ENCODE measurements at regions not wholly inside any gene's neighbourhood (a gene's known extent, or its start where the extent isn't known, plus 50 kb on each side); places are given as distances from the start of the nearest gene placed in this dataset.

DNA sequence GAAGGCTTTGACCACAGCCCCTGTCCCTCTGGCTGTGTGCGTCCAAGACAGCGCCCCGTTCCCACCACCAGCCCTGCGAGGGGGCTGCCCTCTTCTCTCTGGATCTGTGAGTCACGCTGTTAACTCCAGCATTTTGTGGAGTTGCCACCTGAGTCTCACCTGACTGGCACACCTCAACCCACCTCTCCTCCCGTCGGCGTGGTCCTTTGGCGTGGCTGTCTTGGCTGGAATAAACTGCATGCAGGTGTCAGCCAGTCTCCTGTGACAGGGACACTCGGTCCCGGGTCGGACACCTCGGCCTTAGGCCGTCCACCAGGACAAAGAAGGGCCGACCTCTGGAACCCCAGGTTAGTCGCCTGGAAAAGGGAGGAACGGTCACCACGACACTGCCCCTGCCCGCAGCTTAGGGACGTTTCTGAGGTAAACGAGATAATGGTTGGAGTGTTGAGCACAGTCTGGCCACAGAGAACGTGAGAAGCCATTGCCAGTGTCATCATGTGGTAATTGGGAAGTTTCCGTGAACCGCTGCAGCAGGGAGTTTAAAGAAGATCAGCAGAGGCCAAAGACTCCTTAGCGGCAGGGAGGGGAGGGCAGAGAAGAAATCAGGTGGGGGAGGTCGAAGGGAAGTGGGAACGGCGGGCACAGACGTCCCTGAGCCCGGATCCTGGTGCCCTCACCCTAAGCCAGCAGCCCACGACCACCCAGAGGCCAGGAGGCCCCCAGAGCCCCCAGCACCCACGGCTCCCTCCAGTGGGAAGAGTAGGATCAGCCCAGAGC is 73.6 kb upstream of the FAM20C start:
- Histone ChIP-seq H3K4me3 (ENCODE audit: insufficient read depth, low read depth, low read length) (no peak overlapping the region), H3K36me3 (replicated peaks; ENCODE audit: control insufficient read depth, insufficient read depth, low read length) (no peaks in the 10 kb centered on the region), H3K27me3 (ENCODE audit: control insufficient read depth, insufficient read depth, low read length) (peaks cover 3% of the 10 kb centered on the region; the same call in 1 of the 2 replicates)
- DNase-seq = no peak

DNA sequence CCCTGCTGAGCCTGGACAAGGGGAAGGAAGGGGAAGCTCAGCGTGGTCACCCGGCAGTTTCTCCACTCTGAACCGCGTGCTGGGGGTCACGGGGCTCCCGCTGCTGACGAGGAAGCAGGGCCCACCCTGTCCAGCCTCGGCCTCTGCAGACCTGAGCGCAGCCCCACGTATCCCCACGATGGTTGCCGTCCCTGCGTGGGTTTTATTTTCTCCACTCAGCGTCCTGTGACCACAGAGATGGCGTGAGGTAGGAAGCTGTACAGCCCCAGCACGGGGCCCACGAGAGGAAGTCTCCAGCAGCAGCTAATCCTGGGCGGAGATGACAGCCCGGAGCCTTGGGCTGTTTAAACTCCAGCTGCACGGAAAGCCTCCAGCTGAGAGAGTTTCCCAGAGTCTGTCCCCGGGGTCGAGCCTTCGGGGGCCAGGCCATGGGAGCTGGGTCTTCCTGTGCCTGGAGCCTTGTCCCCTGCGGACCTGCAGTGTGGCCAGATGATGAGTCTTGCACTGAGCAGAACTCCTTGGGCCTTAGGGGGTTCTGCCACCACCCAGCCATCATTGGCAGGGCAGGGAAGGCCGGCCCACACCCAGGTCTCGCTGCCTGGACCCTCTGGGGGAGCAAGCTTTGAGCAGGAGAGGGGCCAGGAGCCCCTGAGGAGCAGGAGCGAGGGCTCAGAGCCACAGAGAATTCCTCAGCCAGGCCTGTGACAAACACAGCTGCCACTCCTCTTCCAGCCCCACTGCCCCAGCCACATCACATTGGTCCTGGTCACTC is 72.8 kb upstream of the FAM20C start:
- H3K4me3 ChIP-seq (ENCODE audit: insufficient read depth, low read depth, low read length) = no peak overlapping the region
- H3K27me3 ChIP-seq (ENCODE audit: control insufficient read depth, insufficient read depth, low read length) = peaks cover 3% of the 10 kb centered on the region; the same call in 1 of the 2 replicates
- H3K36me3 ChIP-seq (replicated peaks; ENCODE audit: control insufficient read depth, insufficient read depth, low read length) = no peaks in the 10 kb centered on the region
- DNase-seq = peak; percentile 70

DNA sequence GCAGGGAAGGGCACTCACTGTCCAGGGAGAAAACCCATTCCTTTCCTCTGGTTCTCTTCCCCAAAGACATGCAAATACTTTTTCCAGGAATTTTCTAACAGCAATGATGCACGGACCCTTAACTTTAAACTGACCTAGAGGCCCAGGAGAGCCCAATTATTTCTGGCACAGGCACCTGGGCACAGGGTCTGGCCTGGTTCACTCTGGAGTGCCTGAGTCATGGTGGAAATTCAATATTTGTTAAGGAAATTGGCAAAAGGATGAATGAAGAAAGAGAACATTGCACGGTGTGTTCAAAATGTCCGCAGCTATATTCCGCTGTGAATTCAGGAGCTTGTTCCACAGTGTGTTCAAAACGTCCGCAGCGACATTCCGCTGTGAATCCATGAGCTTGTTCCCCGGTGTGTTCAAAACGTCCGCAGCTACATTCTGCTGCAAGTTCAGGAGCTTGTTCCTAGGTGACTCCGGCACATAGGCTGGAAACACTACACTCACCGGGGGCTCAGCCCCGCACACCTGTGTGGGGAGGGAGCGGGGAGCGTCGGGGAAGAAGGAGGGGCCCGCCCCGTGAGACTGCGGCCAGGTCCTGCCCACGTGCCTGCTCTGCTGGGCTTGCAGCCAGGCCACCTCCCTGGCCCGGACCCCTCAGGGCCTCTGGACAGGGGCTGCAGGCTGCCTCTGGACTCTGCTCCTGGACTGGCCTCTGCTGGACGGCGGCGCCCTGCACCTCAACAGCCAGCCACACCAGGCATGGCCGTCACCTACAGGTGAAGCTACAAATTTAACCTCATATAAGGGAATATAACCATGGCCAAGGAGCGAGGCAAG is 72.0 kb upstream of the FAM20C start:
- Histone ChIP-seq H3K4me3 (ENCODE audit: insufficient read depth, low read depth, low read length) (0 out of 2 replicates have a peak overlapping the region, but pooled peaks have one; percentile 21), H3K36me3 (replicated peaks; ENCODE audit: control insufficient read depth, insufficient read depth, low read length) (no peaks in the 10 kb centered on the region), H3K27me3 (ENCODE audit: control insufficient read depth, insufficient read depth, low read length) (peaks cover 3% of the 10 kb centered on the region; the same call in 1 of the 2 replicates)
- DNase-seq = peak; percentile 79

DNA sequence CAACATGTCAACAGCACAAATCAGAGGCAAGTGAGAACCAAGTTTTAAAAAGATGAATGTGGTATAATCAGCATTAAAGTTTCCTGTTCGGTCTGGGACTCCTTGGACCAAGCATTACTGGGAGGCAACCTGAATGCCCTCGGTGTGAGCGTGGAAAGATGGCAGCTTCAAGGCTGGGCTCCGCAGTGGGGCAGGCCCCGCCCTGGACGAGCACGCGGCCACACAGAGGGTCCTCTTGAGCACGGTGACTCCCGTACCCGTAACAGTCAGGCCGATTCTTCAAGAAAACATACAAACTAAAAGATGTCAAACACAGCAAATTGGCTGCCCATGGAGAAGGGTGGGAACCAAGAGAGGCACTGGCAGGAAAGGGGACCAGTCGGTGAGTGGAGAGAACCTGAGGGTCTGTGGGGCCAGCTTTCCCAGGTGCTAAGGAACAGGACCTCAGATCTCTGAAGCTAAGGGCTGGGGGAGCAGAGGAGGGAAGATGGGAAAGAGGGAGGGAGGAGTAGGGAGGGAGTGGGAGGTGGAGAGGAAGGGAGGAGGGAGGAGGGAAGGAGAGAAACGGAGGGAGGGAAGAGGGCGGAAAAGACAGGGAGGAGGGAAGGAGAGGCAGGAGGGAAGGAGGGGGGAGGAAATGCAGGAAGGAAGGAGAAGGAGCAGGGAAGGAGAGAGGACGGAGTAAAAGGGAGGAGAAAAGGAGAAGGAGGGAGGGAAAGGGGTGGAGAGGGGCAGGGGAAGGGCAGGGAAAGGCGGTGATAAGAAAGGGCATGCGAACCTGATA is 71.2 kb upstream of the FAM20C start:
- Histone ChIP-seq H3K4me3 (ENCODE audit: insufficient read depth, low read depth, low read length) (peak overlapping the region; percentile 31), H3K36me3 (replicated peaks; ENCODE audit: control insufficient read depth, insufficient read depth, low read length) (no peaks in the 10 kb centered on the region), H3K27me3 (ENCODE audit: control insufficient read depth, insufficient read depth, low read length) (no peaks in the 10 kb centered on the region)
- DNase-seq = peak; percentile 74

DNA sequence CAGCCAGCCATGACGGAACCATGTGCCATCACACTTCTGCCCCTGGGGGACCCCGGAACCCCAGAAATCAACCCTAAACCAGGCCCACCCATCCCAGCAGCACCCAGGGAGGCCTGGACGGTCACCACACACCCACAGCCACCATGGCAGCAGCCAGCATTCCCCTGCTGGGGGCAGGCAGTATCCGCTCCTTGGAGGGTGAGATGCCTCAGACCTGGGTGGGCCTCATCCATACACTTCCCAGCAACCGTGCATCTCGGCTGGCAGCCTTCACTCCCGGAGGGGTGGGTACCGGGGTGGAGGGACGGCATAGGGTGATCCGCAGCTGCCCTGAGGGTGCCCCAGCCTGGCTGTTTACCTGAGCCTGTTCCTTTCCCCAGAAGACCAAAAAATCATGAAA is 69.1 kb upstream of the FAM20C start:
- no peaks in the 10 kb centered on the region for H3K36me3 ChIP-seq (replicated peaks; ENCODE audit: control insufficient read depth, insufficient read depth, low read length)
- DNase-seq = peak; percentile 71
- no peaks in the 10 kb centered on the region for H3K27me3 ChIP-seq (ENCODE audit: control insufficient read depth, insufficient read depth, low read length)
- H3K4me3 ChIP-seq (ENCODE audit: insufficient read depth, low read depth, low read length) = no peak overlapping the region

DNA sequence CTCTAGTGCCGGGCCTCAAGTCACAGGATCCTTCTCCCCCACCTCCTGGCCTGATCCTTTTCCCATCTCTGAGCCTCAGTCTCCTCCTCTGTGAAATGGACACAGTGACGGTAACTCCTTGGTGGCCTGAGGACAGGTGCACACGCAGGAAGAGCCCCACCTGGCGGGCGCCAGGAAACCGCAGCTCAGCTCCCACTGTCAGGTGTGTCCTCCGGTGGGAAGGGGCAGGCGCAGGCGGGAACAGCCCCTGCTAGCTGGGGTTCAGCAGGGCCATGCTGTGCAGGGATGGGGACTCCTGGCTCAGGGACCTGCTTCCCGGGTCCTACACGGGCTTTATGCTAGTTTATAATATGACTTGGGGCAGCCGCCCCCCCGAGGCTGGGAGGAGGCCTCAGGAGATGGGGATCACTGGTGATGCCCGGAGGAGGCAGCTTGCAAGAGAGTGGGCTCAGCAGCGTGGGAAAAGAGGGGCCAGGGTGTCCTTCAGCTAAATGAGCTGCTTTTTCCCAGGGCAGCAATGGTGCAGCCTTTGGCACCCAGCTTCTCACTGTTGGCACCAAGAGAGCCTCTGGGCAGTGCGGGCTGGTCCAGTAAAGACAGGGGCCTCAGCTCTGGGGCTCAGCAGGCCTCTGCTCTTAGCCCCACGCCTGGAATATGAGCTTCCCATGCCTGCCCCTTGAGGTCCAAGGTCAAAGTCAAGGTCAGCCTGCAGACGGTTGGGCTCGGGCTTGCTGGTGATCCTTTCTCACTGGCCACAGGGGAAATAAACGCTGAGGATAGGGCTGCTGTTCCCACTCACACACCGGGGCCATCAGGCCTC is 68.0 kb upstream of the FAM20C start:
- Histone ChIP-seq H3K36me3 (replicated peaks; ENCODE audit: control insufficient read depth, insufficient read depth, low read length) (no peaks in the 10 kb centered on the region), H3K27me3 (ENCODE audit: control insufficient read depth, insufficient read depth, low read length) (no peaks in the 10 kb centered on the region), H3K4me3 (ENCODE audit: insufficient read depth, low read depth, low read length) (no peak overlapping the region)
- DNase-seq = peak; percentile 68

DNA sequence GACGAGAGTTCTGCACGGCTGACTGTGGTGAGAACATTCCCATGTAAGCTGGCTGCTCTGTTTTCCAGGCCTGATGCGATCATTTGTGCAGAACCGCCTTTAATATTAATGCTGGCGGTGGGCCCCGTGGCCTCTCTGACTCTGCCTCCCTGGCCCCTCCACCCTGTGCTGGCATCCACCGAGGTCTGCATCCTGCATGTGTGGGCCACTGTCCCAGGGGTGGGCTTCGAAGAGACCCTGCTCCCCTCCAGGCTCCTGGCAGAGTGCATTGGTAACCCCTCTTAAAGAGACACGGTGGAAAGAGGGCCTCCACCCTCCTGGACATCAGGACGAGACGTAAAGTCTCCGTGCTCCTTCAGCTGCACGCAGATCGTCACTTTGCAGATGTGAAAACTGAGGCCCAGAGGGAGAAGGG is 67.3 kb upstream of the FAM20C start:
- no peaks in the 10 kb centered on the region for H3K27me3 ChIP-seq (ENCODE audit: control insufficient read depth, insufficient read depth, low read length)
- DNase-seq = no peak
- no peak overlapping the region for H3K4me3 ChIP-seq (ENCODE audit: insufficient read depth, low read depth, low read length)
- H3K36me3 ChIP-seq (replicated peaks; ENCODE audit: control insufficient read depth, insufficient read depth, low read length) = no peaks in the 10 kb centered on the region

DNA sequence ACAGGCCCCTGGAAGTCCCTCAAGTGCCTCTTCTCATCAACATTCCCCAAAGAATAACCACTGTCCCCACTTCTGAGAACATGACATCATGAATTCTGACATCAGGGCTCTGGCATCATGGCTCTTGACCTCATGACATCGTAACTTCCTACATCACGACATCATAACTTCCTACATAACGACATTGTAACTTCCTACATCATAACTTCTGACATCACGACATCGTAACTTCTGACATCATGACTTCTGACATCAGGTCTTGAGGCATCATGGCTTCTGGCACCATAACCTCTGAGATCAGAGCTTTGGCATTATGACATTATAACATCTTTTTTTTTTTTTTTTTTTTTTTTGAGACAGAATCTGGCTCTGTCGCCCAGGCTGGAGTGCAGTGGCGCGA is 66.7 kb upstream of the FAM20C start:
- no peak for DNase-seq
- Histone ChIP-seq H3K36me3 (replicated peaks; ENCODE audit: control insufficient read depth, insufficient read depth, low read length) (no peaks in the 10 kb centered on the region), H3K4me3 (ENCODE audit: insufficient read depth, low read depth, low read length) (no peak overlapping the region), H3K27me3 (ENCODE audit: control insufficient read depth, insufficient read depth, low read length) (no peaks in the 10 kb centered on the region)

DNA sequence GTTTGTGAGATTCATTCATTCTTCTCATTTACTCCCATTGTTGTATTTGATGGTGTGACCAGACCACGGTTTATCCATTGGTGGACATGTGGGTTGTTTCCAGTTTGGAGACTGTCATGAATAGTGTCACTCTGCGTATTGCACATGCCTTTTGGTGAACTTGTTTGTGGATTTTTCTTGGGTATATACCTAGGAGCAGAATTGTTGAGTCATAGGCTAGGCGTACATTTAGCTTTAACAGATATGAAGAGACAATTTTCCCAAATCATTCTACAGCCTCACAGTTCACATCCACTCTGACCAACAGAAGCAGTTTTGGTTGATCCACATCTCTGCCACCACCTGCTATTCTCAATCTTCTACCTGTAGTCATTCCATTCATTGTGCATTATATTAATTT is 66.0 kb upstream of the FAM20C start:
- DNase-seq = no peak
- Histone ChIP-seq H3K27me3 (ENCODE audit: control insufficient read depth, insufficient read depth, low read length) (no peaks in the 10 kb centered on the region), H3K36me3 (replicated peaks; ENCODE audit: control insufficient read depth, insufficient read depth, low read length) (no peaks in the 10 kb centered on the region), H3K4me3 (ENCODE audit: insufficient read depth, low read depth, low read length) (no peak overlapping the region)

DNA sequence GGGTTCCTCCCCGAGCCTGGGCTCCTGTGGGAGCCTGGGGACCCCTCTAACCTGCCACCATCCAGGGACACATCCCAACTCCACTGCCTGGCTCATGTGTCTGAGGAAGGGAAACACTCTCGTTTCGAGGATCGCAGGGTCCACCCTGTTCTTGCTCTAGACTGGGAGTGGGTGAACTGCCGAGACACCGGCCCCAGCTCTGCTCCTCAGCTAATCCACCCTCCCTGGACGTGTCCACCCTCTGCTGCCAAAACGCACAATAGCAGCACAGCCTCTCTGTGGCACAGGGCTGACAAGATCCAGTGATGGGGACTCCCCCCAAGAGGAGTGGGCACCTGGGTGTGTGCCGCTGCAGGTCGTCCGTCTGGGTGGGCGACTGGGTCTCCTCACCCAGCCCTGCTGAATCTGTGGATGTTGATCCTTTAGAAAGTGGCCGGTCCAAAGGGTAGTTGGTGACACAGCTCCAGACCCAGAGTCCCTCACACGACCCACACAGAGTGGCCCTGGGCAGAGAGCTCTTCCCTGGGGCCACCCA is 65.2 kb upstream of the FAM20C start:
- Histone ChIP-seq H3K4me3 (ENCODE audit: insufficient read depth, low read depth, low read length) (no peak overlapping the region), H3K27me3 (ENCODE audit: control insufficient read depth, insufficient read depth, low read length) (no peaks in the 10 kb centered on the region), H3K36me3 (replicated peaks; ENCODE audit: control insufficient read depth, insufficient read depth, low read length) (no peaks in the 10 kb centered on the region)
- no peak for DNase-seq

DNA sequence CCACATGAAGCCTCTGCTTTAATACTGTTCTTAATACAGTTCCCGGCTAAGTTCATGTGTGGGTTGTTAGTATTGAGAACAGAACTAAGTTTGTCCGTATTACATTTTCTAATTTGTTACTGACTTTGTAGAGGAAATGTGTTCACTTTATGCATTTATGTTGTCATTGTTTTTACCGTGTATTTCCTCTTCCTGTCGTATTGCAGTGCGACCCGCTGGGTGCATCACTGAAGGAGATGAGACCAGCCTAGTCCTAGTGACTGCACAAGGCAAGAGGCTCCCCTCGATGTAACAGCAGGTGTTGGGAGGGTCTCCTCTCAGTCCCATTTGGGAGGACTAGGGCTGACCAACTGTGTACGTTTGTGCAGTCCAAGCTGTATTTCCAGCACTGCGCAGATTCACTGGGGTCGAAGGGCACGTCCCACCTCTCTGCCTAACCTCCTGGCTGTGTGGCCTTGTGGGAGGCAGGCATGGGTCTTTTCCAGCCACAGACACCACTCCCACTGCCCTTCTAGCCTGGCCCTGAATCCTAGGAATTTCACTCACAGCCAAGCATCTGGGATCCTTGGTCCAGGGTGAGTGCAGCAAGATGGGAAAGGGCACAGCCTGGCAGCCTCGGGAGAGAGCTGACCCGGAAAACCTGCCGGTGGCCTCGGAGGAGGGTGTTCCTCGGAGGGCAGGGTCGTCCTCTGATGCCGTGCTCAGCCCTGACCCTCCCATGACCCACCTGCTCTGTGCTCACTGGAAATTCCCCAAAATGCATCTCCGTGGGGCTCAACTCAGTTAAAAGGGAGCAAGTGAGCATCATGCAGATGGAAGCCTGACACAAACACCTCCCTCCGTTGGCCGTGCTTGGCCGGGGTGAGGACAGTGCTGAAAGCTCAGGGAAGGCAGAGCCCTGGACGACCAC is 63.9 kb upstream of the FAM20C start:
- peak; percentile 39 for DNase-seq
- H3K4me3 ChIP-seq (ENCODE audit: insufficient read depth, low read depth, low read length) = no peak overlapping the region

DNA sequence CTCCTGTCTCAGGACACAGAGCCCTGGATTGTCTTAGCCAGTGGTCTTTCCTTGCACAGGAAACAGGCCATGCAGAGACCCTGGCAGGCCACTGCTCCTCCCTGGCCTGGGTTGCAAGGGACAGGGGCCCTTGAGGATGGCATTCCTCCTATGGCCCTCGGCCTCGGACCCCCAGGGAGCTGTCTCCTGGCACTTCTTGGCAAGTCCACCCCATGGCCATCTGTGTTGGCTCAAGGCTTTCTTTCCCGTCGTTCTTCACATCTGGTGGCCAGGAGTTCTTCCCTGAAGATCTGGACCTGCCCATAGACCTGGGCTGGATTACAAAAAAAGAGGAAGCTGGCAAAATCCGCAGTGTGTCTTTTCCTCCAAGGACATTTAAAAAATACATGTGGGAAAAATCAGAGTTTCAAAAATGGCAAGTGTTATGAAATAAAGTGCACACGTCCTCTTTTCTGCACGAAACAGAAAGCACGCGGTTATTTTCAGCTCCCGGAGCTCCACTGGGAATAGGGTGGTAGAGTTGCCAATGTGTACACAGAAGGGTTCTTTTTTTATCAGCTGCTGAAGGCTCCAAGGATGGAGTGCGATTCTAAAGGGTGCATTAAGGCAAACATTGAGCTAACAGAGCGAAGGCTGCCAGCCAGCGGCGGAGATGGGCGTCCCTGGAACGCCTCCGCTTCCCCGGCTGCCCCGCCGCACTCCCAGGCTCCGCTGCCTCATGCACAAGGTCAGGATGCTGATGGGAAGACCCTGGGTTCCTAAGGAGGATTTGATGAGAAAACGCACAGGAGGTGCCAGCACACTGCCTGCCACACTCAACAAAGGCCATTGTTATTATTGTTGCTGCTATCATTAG is 62.8 kb upstream of the FAM20C start:
- Histone ChIP-seq H3K36me3 (replicated peaks; ENCODE audit: control insufficient read depth, insufficient read depth, low read length) (no peaks in the 10 kb centered on the region), H3K27me3 (ENCODE audit: control insufficient read depth, insufficient read depth, low read length) (no peaks in the 10 kb centered on the region), H3K4me3 (ENCODE audit: insufficient read depth, low read depth, low read length) (no peak overlapping the region)
- no peak for DNase-seq

More for the DNA sequence above, 63.9 kb upstream of the FAM20C start:
- Histone ChIP-seq H3K36me3 (replicated peaks; ENCODE audit: control insufficient read depth, insufficient read depth, low read length) (no peaks in the 10 kb centered on the region), H3K27me3 (ENCODE audit: control insufficient read depth, insufficient read depth, low read length) (no peaks in the 10 kb centered on the region)

Data from H7 (cell line).